Tibial artery (tissue), 4 donors: ENCODE measurements at regions not wholly inside any gene's neighbourhood (a gene's known extent, or its start where the extent isn't known, plus 50 kb on each side); places are given as distances from the start of the nearest gene placed in this dataset.

Source experiments
- DNase-seq, 2 donors: peaks; one replicate each; pipeline ENCODE4 v3.0.0-alpha.2; 2019
- H3K27ac ChIP-seq, 2 donors: fragments of 200-600 bp; sonication (generic) in 1 of 2; 1 replicate in 1 of 2; 2 replicates in 1 of 2; pipeline ENCODE4 v1.5.1; 2018 to 2019; ENCODE audit warnings: mild to moderate bottlenecking in 1 of 2
- H3K27me3 ChIP-seq, 2 donors: fragments of 200-600 bp; sonication (generic) in 1 of 2; one replicate each; pipeline versions ENCODE4 v1.5.1 to v1.6.0; 2016 to 2019
- H3K36me3 ChIP-seq, 3 donors: fragments of 200-600 bp; sonication (generic) in 2 of 3; one replicate each; pipeline ENCODE4 v1.5.1; 2016 to 2019; ENCODE audit warnings: mild to moderate bottlenecking in 2 of 3
- H3K4me1 ChIP-seq, 4 donors: fragments of 200-600 bp; sonication (generic) in 2 of 4; 1 replicate in 3 of 4; 2 replicates in 1 of 4; pipeline ENCODE4 v1.5.1; 2016 to 2019
- H3K4me3 ChIP-seq, 2 donors: fragments of 200-600 bp; sonication (generic) in 1 of 2; 1 replicate in 1 of 2; 2 replicates in 1 of 2; pipeline ENCODE4 v1.5.1; 2018 to 2019; ENCODE audit warnings: mild to moderate bottlenecking in 2 of 2
- H3K9me3 ChIP-seq, 3 donors: fragments of 200-600 bp; sonication (generic) in 1 of 3; one replicate each; pipeline ENCODE4 v1.5.1; 2016 to 2019
- CTCF ChIP-seq, 2 experiments: fragments of 200-600 bp in 1 of 2; fragments of 450-650 bp in 1 of 2; IDR thresholded peaks; one replicate each; pipeline ENCODE4 v1.5.1; 2017 to 2019; ENCODE audit warnings: antibody characterized with exemption in 2 of 2, mild to moderate bottlenecking in 1 of 2, moderate library complexity in 1 of 2
- intact Hi-C: fragments of 100-400 bp; cut with DNase I; formaldehyde crosslinking; loops from one replicate; pipeline ENCODE4 v1.15.0; 2023; ENCODE audit warnings: low total_unique reads

GRCh38 chr4:111120191-111120590, 497.3 kb upstream of the PITX2 start:
- Histone ChIP-seq H3K4me1 (no peaks in the 10 kb centered on the region), H3K27me3 (no peaks in the 10 kb centered on the region), H3K9me3 (no peaks in the 10 kb centered on the region), H3K27ac (no peak overlapping the region), H3K36me3 (no peaks in the 10 kb centered on the region), H3K4me3 (no peak overlapping the region)
- intact Hi-C loops: no loop called here
- TF ChIP-seq CTCF (IDR thresholded peaks at IDR 0.05): no peak
- no peak for DNase-seq

- no peaks in the 10 kb centered on the region for H3K36me3 ChIP-seq
- intact Hi-C loops: no loop called here
- no peaks in the 10 kb centered on the region for H3K27me3 ChIP-seq
- no peaks in the 10 kb centered on the region for H3K4me1 ChIP-seq
- H3K27ac ChIP-seq: no peak overlapping the region
- DNase-seq: no peak
- H3K9me3 ChIP-seq: no peaks in the 10 kb centered on the region
- no peak overlapping the region for H3K4me3 ChIP-seq
- no peak for TF ChIP-seq CTCF (IDR thresholded peaks at IDR 0.05)
Observed at GRCh38 chr4:111126340-111126739, 503.5 kb upstream of the PITX2 start.

- intact Hi-C loops: no loop called here
- DNase-seq: no peak
- no peaks in the 10 kb centered on the region for H3K4me1 ChIP-seq
- no peak for TF ChIP-seq CTCF (IDR thresholded peaks at IDR 0.05)
- H3K4me3 ChIP-seq: no peak overlapping the region
- H3K36me3 ChIP-seq: no peaks in the 10 kb centered on the region
- H3K27me3 ChIP-seq: no peaks in the 10 kb centered on the region
- H3K9me3 ChIP-seq: no peaks in the 10 kb centered on the region
- no peak overlapping the region for H3K27ac ChIP-seq
Observed at GRCh38 chr4:111127841-111128240, 505.0 kb upstream of the PITX2 start.

GRCh38 chr4:111128327-111128726, 505.4 kb upstream of the PITX2 start:
- no peak overlapping the region for H3K4me3 ChIP-seq
- no peaks in the 10 kb centered on the region for H3K4me1 ChIP-seq
- H3K9me3 ChIP-seq: no peaks in the 10 kb centered on the region
- H3K27ac ChIP-seq: no peak overlapping the region
- no peaks in the 10 kb centered on the region for H3K36me3 ChIP-seq
- intact Hi-C loops: no loop called here
- no peaks in the 10 kb centered on the region for H3K27me3 ChIP-seq
- no peak for TF ChIP-seq CTCF (IDR thresholded peaks at IDR 0.05)
- DNase-seq: no peak

GRCh38 chr4:111136438-111136837, 513.6 kb upstream of the PITX2 start:
- peak; percentile 12 to 22 for TF ChIP-seq CTCF (IDR thresholded peaks at IDR 0.05)
- Histone ChIP-seq H3K27me3 (no peaks in the 10 kb centered on the region), H3K9me3 (no peaks in the 10 kb centered on the region), H3K36me3 (no peaks in the 10 kb centered on the region), H3K4me1 (no peaks in the 10 kb centered on the region), H3K27ac (no peak overlapping the region), H3K4me3 (no peak overlapping the region)
- DNase-seq: no peak
- intact Hi-C loops: no loop called here

GRCh38 chr4:111136967-111137366, 514.1 kb upstream of the PITX2 start:
- no peak overlapping the region for H3K4me3 ChIP-seq
- no peaks in the 10 kb centered on the region for H3K9me3 ChIP-seq
- no peak for DNase-seq
- no peaks in the 10 kb centered on the region for H3K27me3 ChIP-seq
- no peaks in the 10 kb centered on the region for H3K4me1 ChIP-seq
- intact Hi-C loops: no loop called here
- TF ChIP-seq CTCF (IDR thresholded peaks at IDR 0.05): no peak
- H3K27ac ChIP-seq: no peak overlapping the region
- no peaks in the 10 kb centered on the region for H3K36me3 ChIP-seq
